GM23338 (cell line): ENCODE measurements at regions not wholly inside any gene's neighbourhood (a gene's known extent, or its start where the extent isn't known, plus 50 kb on each side); places are given as distances from the start of the nearest gene placed in this dataset.

Source experiments
- ATAC-seq: fragments of 200-7000 bp; cut with Tn5 transposase; 3 replicates; pipeline ENCODE4 v1.9.1; 2020
- DNase-seq: peaks from one replicate; pipeline ENCODE4 v3.0.0-alpha.2; 2015; ENCODE audit warnings: low spot score
- H2AFZ ChIP-seq: fragments of 200-600 bp; sonication (generic); 2 replicates; pipeline ENCODE4 v1.8.0; 2016; ENCODE audit warnings: antibody characterized with exemption, mild to moderate bottlenecking, moderate library complexity
- H3F3A ChIP-seq: fragments of 200-600 bp; sonication (generic); replicated peaks from 2 replicates; pipeline ENCODE4 v1.8.0; 2017; ENCODE audit warnings: antibody characterized with exemption, mixed run types, low read depth
- H3K27ac ChIP-seq: fragments of 200-600 bp; sonication (generic); 2 replicates; pipeline ENCODE4 v1.6.1; 2016; ENCODE audit warnings: low read depth
- H3K27me3 ChIP-seq: fragments of 200-600 bp; sonication (generic); 2 replicates; pipeline ENCODE4 v1.8.0; 2016; ENCODE audit warnings: mild to moderate bottlenecking, mixed run types, moderate library complexity; ENCODE audit not compliant: insufficient read depth
- H3K36me3 ChIP-seq: fragments of 200-600 bp; sonication (generic); 2 replicates; pipeline ENCODE4 v1.8.0; 2016; ENCODE audit warnings: mild to moderate bottlenecking; ENCODE audit not compliant: insufficient read depth
- H3K4me1 ChIP-seq: fragments of 200-600 bp; sonication (generic); 2 replicates; pipeline ENCODE4 v1.8.0; 2016; ENCODE audit warnings: mild to moderate bottlenecking, moderate library complexity; ENCODE audit not compliant: insufficient read depth
- H3K4me2 ChIP-seq: fragments of 200-600 bp; sonication (generic); 2 replicates; pipeline ENCODE4 v1.7.1; 2017; ENCODE audit warnings: mixed run types
- H3K4me3 ChIP-seq: fragments of 200-600 bp; sonication (generic); 2 replicates; pipeline ENCODE4 v1.6.1; 2016; ENCODE audit warnings: mixed run types
- H3K79me2 ChIP-seq: fragments of 200-600 bp; sonication (generic); replicated peaks from 2 replicates; pipeline ENCODE4 v1.8.0; 2017; ENCODE audit warnings: mild to moderate bottlenecking; ENCODE audit not compliant: insufficient read depth
- H3K9me2 ChIP-seq: fragments of 200-600 bp; sonication (generic); 2 replicates; pipeline ENCODE4 v1.8.0; 2017; ENCODE audit not compliant: insufficient read depth
- H4K20me1 ChIP-seq: fragments of 200-600 bp; sonication (generic); replicated peaks from 2 replicates; pipeline ENCODE4 v1.8.0; 2017; ENCODE audit warnings: mild to moderate bottlenecking; ENCODE audit not compliant: insufficient read depth
- H3K27ac Mint-ChIP-seq: 2 replicates; pipeline ENCODE4 v1.8.0; 2020; ENCODE audit warnings: inconsistent platforms, mild to moderate bottlenecking, moderate library complexity, mixed read lengths
- H3K27me3 Mint-ChIP-seq: 3 replicates; pipeline ENCODE4 v1.8.0; 2022; ENCODE audit warnings: low read depth, mild to moderate bottlenecking, moderate library complexity, mixed read lengths, inconsistent platforms; ENCODE audit not compliant: insufficient read depth, poor library complexity
- H3K36me3 Mint-ChIP-seq: 3 replicates; pipeline ENCODE4 v1.8.0; 2021; ENCODE audit warnings: low read depth, mild to moderate bottlenecking, inconsistent platforms, moderate library complexity, mixed read lengths
- H3K4me1 Mint-ChIP-seq: 3 replicates; pipeline ENCODE4 v1.8.0; 2020; ENCODE audit warnings: mild to moderate bottlenecking, inconsistent platforms, mixed read lengths
- H3K4me3 Mint-ChIP-seq: 3 replicates; pipeline ENCODE4 v1.8.0; 2021; ENCODE audit warnings: moderate library complexity, mild to moderate bottlenecking, inconsistent platforms, mixed read lengths
- H3K9me3 Mint-ChIP-seq: 3 replicates; pipeline ENCODE4 v1.8.0; 2020; ENCODE audit warnings: moderate library complexity, mild to moderate bottlenecking, inconsistent platforms, mixed read lengths
- EZH2 ChIP-seq: fragments of 200-600 bp; sonication (generic); IDR thresholded peaks from one replicate; pipeline ENCODE4 v1.8.0; 2017; ENCODE audit warnings: antibody characterized with exemption, mild to moderate bottlenecking, low read depth; ENCODE audit not compliant: unreplicated experiment
- JUNB ChIP-seq: IDR thresholded peaks from one replicate; pipeline ENCODE4 v1.6.1; 2016; ENCODE audit warnings: antibody characterized with exemption; ENCODE audit not compliant: unreplicated experiment
- NANOG ChIP-seq: IDR thresholded peaks from 2 replicates; pipeline ENCODE4 v1.6.1; 2016; ENCODE audit warnings: antibody characterized with exemption, borderline replicate concordance
- ZNF331 ChIP-seq: fragments of 250-450 bp; sonication (Bioruptor Pico); IDR thresholded peaks from 2 replicates; pipeline ENCODE4 v1.5.0; 2020; ENCODE audit warnings: low read depth, mild to moderate bottlenecking, moderate library complexity
- TF ChIP-seq, protein P1 (sequence below): IDR thresholded peaks from one replicate; pipeline ENCODE4 v1.6.1; 2018; ENCODE audit warnings: antibody characterized with exemption; ENCODE audit not compliant: unreplicated experiment
- TF ChIP-seq, protein P2 (sequence below): IDR thresholded peaks from 2 replicates; pipeline ENCODE4 v1.6.1; 2016; ENCODE audit warnings: antibody characterized with exemption
- TF ChIP-seq, protein P3 (sequence below): fragments of 250-450 bp; sonication (Bioruptor Pico); IDR thresholded peaks from 2 replicates; pipeline ENCODE4 v1.5.0; 2020; ENCODE audit warnings: mild to moderate bottlenecking, moderate library complexity

DNA sequence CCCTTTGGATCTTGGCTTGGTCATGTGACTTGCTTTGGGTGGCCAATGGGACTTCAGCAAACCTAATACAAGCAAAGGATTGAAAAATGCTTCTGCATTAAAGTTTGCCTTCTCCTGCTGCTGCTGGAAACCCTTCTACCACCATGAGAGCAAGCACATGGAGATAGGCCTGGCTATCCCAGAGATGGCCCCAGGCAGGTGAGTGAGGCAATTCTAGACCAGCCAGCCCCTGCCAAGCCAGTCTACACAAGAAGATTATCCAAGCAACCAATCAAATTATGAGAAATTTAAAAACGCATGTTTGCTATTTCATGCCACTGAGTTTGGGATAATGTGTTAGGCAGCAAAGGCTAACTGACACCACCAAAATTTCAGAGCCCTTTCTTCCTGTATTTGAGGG is 274.3 kb downstream of the TFAP2C start:
- Mint-ChIP-seq H3K4me3 (no peak overlapping the region), H3K27ac (no peak overlapping the region), H3K4me1 (peaks cover 1% of the 10 kb centered on the region; the same call in 2 of the 3 replicates), H3K9me3 (peaks cover 3% of the 10 kb centered on the region), H3K36me3 (peaks cover 3% of the 10 kb centered on the region; the same call in 1 of the 3 replicates), H3K27me3 (peaks cover under 1% of the 10 kb centered on the region)
- H3K79me2 ChIP-seq = no peaks in the 10 kb centered on the region
- TF ChIP-seq, protein P1, sequence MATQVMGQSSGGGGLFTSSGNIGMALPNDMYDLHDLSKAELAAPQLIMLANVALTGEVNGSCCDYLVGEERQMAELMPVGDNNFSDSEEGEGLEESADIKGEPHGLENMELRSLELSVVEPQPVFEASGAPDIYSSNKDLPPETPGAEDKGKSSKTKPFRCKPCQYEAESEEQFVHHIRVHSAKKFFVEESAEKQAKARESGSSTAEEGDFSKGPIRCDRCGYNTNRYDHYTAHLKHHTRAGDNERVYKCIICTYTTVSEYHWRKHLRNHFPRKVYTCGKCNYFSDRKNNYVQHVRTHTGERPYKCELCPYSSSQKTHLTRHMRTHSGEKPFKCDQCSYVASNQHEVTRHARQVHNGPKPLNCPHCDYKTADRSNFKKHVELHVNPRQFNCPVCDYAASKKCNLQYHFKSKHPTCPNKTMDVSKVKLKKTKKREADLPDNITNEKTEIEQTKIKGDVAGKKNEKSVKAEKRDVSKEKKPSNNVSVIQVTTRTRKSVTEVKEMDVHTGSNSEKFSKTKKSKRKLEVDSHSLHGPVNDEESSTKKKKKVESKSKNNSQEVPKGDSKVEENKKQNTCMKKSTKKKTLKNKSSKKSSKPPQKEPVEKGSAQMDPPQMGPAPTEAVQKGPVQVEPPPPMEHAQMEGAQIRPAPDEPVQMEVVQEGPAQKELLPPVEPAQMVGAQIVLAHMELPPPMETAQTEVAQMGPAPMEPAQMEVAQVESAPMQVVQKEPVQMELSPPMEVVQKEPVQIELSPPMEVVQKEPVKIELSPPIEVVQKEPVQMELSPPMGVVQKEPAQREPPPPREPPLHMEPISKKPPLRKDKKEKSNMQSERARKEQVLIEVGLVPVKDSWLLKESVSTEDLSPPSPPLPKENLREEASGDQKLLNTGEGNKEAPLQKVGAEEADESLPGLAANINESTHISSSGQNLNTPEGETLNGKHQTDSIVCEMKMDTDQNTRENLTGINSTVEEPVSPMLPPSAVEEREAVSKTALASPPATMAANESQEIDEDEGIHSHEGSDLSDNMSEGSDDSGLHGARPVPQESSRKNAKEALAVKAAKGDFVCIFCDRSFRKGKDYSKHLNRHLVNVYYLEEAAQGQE = no peak
- TF ChIP-seq, protein P2, sequence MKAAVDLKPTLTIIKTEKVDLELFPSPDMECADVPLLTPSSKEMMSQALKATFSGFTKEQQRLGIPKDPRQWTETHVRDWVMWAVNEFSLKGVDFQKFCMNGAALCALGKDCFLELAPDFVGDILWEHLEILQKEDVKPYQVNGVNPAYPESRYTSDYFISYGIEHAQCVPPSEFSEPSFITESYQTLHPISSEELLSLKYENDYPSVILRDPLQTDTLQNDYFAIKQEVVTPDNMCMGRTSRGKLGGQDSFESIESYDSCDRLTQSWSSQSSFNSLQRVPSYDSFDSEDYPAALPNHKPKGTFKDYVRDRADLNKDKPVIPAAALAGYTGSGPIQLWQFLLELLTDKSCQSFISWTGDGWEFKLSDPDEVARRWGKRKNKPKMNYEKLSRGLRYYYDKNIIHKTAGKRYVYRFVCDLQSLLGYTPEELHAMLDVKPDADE = no peak
- TF ChIP-seq NANOG (no peak), ZNF331 (CRISPR knock-in tag) (no peak), EZH2 (no peak), JUNB (no peak)
- TF ChIP-seq, protein P3, sequence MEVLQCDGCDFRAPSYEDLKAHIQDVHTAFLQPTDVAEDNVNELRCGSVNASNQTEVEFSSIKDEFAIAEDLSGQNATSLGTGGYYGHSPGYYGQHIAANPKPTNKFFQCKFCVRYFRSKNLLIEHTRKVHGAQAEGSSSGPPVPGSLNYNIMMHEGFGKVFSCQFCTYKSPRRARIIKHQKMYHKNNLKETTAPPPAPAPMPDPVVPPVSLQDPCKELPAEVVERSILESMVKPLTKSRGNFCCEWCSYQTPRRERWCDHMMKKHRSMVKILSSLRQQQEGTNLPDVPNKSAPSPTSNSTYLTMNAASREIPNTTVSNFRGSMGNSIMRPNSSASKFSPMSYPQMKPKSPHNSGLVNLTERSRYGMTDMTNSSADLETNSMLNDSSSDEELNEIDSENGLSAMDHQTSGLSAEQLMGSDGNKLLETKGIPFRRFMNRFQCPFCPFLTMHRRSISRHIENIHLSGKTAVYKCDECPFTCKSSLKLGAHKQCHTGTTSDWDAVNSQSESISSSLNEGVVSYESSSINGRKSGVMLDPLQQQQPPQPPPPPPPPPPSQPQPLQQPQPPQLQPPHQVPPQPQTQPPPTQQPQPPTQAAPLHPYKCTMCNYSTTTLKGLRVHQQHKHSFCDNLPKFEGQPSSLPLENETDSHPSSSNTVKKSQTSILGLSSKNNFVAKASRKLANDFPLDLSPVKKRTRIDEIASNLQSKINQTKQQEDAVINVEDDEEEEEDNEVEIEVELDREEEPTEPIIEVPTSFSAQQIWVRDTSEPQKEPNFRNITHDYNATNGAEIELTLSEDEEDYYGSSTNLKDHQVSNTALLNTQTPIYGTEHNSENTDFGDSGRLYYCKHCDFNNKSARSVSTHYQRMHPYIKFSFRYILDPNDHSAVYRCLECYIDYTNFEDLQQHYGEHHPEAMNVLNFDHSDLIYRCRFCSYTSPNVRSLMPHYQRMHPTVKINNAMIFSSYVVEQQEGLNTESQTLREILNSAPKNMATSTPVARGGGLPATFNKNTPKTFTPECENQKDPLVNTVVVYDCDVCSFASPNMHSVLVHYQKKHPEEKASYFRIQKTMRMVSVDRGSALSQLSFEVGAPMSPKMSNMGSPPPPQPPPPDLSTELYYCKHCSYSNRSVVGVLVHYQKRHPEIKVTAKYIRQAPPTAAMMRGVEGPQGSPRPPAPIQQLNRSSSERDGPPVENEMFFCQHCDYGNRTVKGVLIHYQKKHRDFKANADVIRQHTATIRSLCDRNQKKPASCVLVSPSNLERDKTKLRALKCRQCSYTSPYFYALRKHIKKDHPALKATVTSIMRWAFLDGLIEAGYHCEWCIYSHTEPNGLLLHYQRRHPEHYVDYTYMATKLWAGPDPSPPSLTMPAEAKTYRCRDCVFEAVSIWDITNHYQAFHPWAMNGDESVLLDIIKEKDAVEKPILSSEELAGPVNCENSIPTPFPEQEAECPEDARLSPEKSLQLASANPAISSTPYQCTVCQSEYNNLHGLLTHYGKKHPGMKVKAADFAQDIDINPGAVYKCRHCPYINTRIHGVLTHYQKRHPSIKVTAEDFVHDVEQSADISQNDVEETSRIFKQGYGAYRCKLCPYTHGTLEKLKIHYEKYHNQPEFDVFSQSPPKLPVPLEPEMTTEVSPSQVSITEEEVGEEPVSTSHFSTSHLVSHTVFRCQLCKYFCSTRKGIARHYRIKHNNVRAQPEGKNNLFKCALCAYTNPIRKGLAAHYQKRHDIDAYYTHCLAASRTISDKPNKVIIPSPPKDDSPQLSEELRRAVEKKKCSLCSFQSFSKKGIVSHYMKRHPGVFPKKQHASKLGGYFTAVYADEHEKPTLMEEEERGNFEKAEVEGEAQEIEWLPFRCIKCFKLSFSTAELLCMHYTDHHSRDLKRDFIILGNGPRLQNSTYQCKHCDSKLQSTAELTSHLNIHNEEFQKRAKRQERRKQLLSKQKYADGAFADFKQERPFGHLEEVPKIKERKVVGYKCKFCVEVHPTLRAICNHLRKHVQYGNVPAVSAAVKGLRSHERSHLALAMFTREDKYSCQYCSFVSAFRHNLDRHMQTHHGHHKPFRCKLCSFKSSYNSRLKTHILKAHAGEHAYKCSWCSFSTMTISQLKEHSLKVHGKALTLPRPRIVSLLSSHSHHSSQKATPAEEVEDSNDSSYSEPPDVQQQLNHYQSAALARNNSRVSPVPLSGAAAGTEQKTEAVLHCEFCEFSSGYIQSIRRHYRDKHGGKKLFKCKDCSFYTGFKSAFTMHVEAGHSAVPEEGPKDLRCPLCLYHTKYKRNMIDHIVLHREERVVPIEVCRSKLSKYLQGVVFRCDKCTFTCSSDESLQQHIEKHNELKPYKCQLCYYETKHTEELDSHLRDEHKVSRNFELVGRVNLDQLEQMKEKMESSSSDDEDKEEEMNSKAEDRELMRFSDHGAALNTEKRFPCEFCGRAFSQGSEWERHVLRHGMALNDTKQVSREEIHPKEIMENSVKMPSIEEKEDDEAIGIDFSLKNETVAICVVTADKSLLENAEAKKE (CRISPR knock-in tag) = no peak
- no peaks in the 10 kb centered on the region for H4K20me1 ChIP-seq
- DNase-seq (no peak), ATAC-seq (no peak)
- 0 out of 2 replicates have a peak, but pooled peaks cover under 1% of the 10 kb centered on the region for H3K4me1 ChIP-seq
- no peaks in the 10 kb centered on the region; the same call in 1 of the 2 replicates for H3K36me3 ChIP-seq
- H3K27me3 ChIP-seq = no peaks in the 10 kb centered on the region
- H3K4me3 ChIP-seq = no peak overlapping the region
- no peak overlapping the region for H3K27ac ChIP-seq
- no peaks in the 10 kb centered on the region for H3F3A ChIP-seq
- no peaks in the 10 kb centered on the region for H3K9me2 ChIP-seq
- H3K4me2 ChIP-seq = no peak overlapping the region
- no peak overlapping the region for H2AFZ ChIP-seq
